Esophagus squamous epithelium (tissue), 5 donors: ENCODE measurements at regions not wholly inside any gene's neighbourhood (a gene's known extent, or its start where the extent isn't known, plus 50 kb on each side); places are given as distances from the start of the nearest gene placed in this dataset.

ENCODE experiments used
- DNase-seq: peaks from one replicate; lab custom pipeline; 2025; lab: John Stamatoyannopoulos, UW
- H3K27ac ChIP-seq, 4 donors: fragments of 200-600 bp; sonication (generic); one replicate each; pipeline ENCODE4 v1.5.1; 2016 to 2019; ENCODE audit warnings: mild to moderate bottlenecking in 1 of 4
- H3K27me3 ChIP-seq, 4 donors: fragments of 200-600 bp; sonication (generic); 1 replicate in 3 of 4; 2 replicates in 1 of 4; pipeline versions ENCODE4 v1.5.1 to v1.6.0; 2017 to 2021; ENCODE audit warnings: antibody characterized with exemption in 1 of 4
- H3K36me3 ChIP-seq, 3 donors: fragments of 200-600 bp; sonication (generic); one replicate each; pipeline ENCODE4 v1.5.1; 2016 to 2019
- H3K4me1 ChIP-seq, 3 donors: fragments of 200-600 bp; sonication (generic); one replicate each; pipeline ENCODE4 v1.5.1; 2017 to 2019
- H3K4me3 ChIP-seq, 4 donors: fragments of 200-600 bp; sonication (generic); 1 replicate in 3 of 4; 2 replicates in 1 of 4; pipeline ENCODE4 v1.5.1; 2016 to 2019; ENCODE audit warnings: mild to moderate bottlenecking in 2 of 4, moderate library complexity in 1 of 4
- H3K9me3 ChIP-seq, 3 donors: fragments of 200-600 bp; sonication (generic); one replicate each; pipeline ENCODE4 v1.5.1; 2016 to 2019
- CTCF ChIP-seq, 6 experiments: fragments of 450-650 bp in 4 of 6; fragments of 200-600 bp in 2 of 6; sonication (generic) in 2 of 6; IDR thresholded peaks; one replicate each; pipeline ENCODE4 v1.5.1; 2016 to 2019; ENCODE audit warnings: antibody characterized with exemption in 6 of 6, mild to moderate bottlenecking in 4 of 6, moderate library complexity in 4 of 6
- POLR2A ChIP-seq, 4 donors: fragments of 450-650 bp; IDR thresholded peaks; one replicate each; pipeline ENCODE4 v1.6.1; 2017; ENCODE audit warnings: antibody characterized with exemption in 4 of 4, mild to moderate bottlenecking in 4 of 4, moderate library complexity in 3 of 4
- WGBS, 2 donors: methylation state at CpG; one replicate each; pipeline ENCODE4 v1.1.5; 2018; 5-methylcytosine and 5-hydroxymethylcytosine counted together
- intact Hi-C: fragments of 100-400 bp; cut with DNase I; formaldehyde crosslinking; loops from one replicate; pipeline ENCODE4 v1.15.0; 2022
- donor health status: DM: yes; HTN: yes; CAD: no.

GRCh38 chr12:115129727-115130126, 445.8 kb upstream of the TBX3 start:
- DNase-seq, result no peak
- 29 to 44% methylated on average over 1 of the region's 1 CpG for WGBS, 2 donors
- Histone ChIP-seq H3K4me1 (no peaks in the 10 kb centered on the region), H3K27ac (no peak overlapping the region), H3K9me3 (no peaks in the 10 kb centered on the region), H3K36me3 (no peaks in the 10 kb centered on the region), H3K27me3 (no peaks in the 10 kb centered on the region), H3K4me3 (no peak overlapping the region)
- intact Hi-C loops, result no loop called here
- TF ChIP-seq POLR2A (IDR thresholded peaks at IDR 0.05) (no peak), CTCF (IDR thresholded peaks at IDR 0.05) (no peak)

- Histone ChIP-seq H3K4me3 (no peak overlapping the region), H3K36me3 (no peaks in the 10 kb centered on the region), H3K9me3 (no peaks in the 10 kb centered on the region), H3K4me1 (no peaks in the 10 kb centered on the region), H3K27me3 (no peaks in the 10 kb centered on the region), H3K27ac (no peak overlapping the region)
- no peak for DNase-seq
- intact Hi-C loops, result no loop called here
- TF ChIP-seq POLR2A (IDR thresholded peaks at IDR 0.05) (no peak), CTCF (IDR thresholded peaks at IDR 0.05) (no peak)
Observed at GRCh38 chr12:115121053-115121452, 437.1 kb upstream of the TBX3 start.

GRCh38 chr12:115118177-115118724, 434.3 kb upstream of the TBX3 start:
- no peaks in the 10 kb centered on the region for H3K9me3 ChIP-seq
- H3K27me3 ChIP-seq, result no peaks in the 10 kb centered on the region
- H3K4me1 ChIP-seq, result no peaks in the 10 kb centered on the region
- H3K36me3 ChIP-seq, result no peaks in the 10 kb centered on the region
- TF ChIP-seq POLR2A (IDR thresholded peaks at IDR 0.05) (no peak), CTCF (IDR thresholded peaks at IDR 0.05) (no peak)
- 84 to 92% methylated on average over 3 of the region's 3 CpGs for WGBS, 2 donors
- no peak overlapping the region for H3K27ac ChIP-seq
- no peak for DNase-seq
- H3K4me3 ChIP-seq, result no peak overlapping the region
- intact Hi-C loops, result no loop called here

GRCh38 chr12:115114140-115114539, 430.2 kb upstream of the TBX3 start:
- WGBS, 2 donors, result 70 to 80% methylated on average over 3 of the region's 3 CpGs
- Histone ChIP-seq H3K9me3 (no peaks in the 10 kb centered on the region), H3K27me3 (no peaks in the 10 kb centered on the region), H3K4me1 (no peaks in the 10 kb centered on the region), H3K4me3 (no peak overlapping the region), H3K36me3 (no peaks in the 10 kb centered on the region), H3K27ac (no peak overlapping the region)
- intact Hi-C loops, result no loop called here
- no peak for TF ChIP-seq POLR2A (IDR thresholded peaks at IDR 0.05)
- TF ChIP-seq CTCF (IDR thresholded peaks at IDR 0.05), result no peak
- no peak for DNase-seq

- no peak for DNase-seq
- no peak overlapping the region for H3K27ac ChIP-seq
- intact Hi-C loops, result no loop called here
- no peaks in the 10 kb centered on the region for H3K36me3 ChIP-seq
- 48 to 68% methylated on average over 3 of the region's 3 CpGs for WGBS, 2 donors
- H3K27me3 ChIP-seq, result no peaks in the 10 kb centered on the region
- H3K4me3 ChIP-seq, result no peak overlapping the region
- H3K9me3 ChIP-seq, result no peaks in the 10 kb centered on the region
- no peaks in the 10 kb centered on the region for H3K4me1 ChIP-seq
- TF ChIP-seq CTCF (IDR thresholded peaks at IDR 0.05) (no peak), POLR2A (IDR thresholded peaks at IDR 0.05) (no peak)
Observed at GRCh38 chr12:115109863-115110262, 425.9 kb upstream of the TBX3 start.
